Epithelial cell of prostate (primary cell): ENCODE measurements at regions not wholly inside any gene's neighbourhood (a gene's known extent, or its start where the extent isn't known, plus 50 kb on each side); places are given as distances from the start of the nearest gene placed in this dataset.
A peak's percentile ranks its signal among the peaks of the same experiment; 100 is the strongest.
"Not testable (repeated sequence)": the region's sequence is repeated elsewhere in the genome, so short reads cannot be mapped to it uniquely, and the experiment has no call there.

ENCODE experiments used
- DNase-seq: peaks from one replicate; pipeline ENCODE4 v3.0.0-alpha.2; 2011; ENCODE audit warnings: low read depth, low spot score
- H3K27ac ChIP-seq: fragments of 450-650 bp; 2 replicates; pipeline ENCODE4 v1.5.1; 2017; ENCODE audit warnings: mild to moderate bottlenecking

GRCh38 chr5:176743868-176744583, 66.3 kb upstream of the UNC5A start:
- DNase-seq, result no peak
- no peak overlapping the region for H3K27ac ChIP-seq

GRCh38 chr5:176744584-176744965, 65.8 kb upstream of the UNC5A start:
- no peak overlapping the region for H3K27ac ChIP-seq
- DNase-seq, result no peak

GRCh38 chr5:176747670-176748072, 62.7 kb upstream of the UNC5A start:
- no peak for DNase-seq
- H3K27ac ChIP-seq, result no peak overlapping the region

GRCh38 chr5:176748073-176748966, 62.0 kb upstream of the UNC5A start:
- no peak overlapping the region for H3K27ac ChIP-seq
- DNase-seq, result no peak

GRCh38 chr5:176748967-176749935, 61.1 kb upstream of the UNC5A start:
- H3K27ac ChIP-seq, result no peak overlapping the region
- no peak for DNase-seq

- H3K27ac ChIP-seq, result no peak overlapping the region
- DNase-seq, result no peak
Observed at GRCh38 chr5:176750144-176750543, 60.2 kb upstream of the UNC5A start.

- DNase-seq, result peak; percentile 29
- peak overlapping the region; percentile 6 for H3K27ac ChIP-seq
Observed at GRCh38 chr5:176754376-176754973, 55.9 kb upstream of the UNC5A start.

GRCh38 chr5:176755593-176755992, 54.8 kb upstream of the UNC5A start:
- DNase-seq, H3K27ac ChIP-seq: not testable (repeated sequence)

GRCh38 chr5:176757569-176757968, 52.8 kb upstream of the UNC5A start:
- DNase-seq, H3K27ac ChIP-seq: not testable (repeated sequence)
